Glomerular endothelial cell (primary cell): ENCODE measurements at regions not wholly inside any gene's neighbourhood (a gene's known extent, or its start where the extent isn't known, plus 50 kb on each side); places are given as distances from the start of the nearest gene placed in this dataset.
"Not testable (repeated sequence)": the region's sequence is repeated elsewhere in the genome, so short reads cannot be mapped to it uniquely, and the experiment has no call there.

Source experiments
- DNase-seq: peaks from one replicate; pipeline ENCODE4 v3.0.0-alpha.2; 2011; ENCODE audit warnings: low read depth, low spot score; ENCODE audit errors: extremely low read depth

DNA sequence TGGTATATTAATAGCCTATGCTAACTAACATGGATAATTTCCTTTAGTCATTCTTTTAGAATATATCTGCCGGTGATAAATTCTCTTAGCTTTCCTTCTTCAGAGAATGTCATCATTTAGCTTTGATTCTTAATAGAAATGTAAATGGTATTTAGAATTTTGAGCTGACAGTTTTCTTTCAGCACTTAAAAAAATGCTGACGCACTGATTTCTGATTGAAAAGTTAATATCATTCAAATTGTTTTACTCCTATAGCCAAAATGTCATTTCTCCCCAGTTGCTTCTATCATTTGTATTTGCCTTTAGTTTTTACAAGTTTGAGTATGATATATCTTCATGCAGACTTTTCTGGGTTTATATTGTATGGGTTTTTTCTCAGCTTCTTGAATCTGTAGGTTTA is 668.0 kb downstream of the LTN1 start:
- no peak for DNase-seq

DNA sequence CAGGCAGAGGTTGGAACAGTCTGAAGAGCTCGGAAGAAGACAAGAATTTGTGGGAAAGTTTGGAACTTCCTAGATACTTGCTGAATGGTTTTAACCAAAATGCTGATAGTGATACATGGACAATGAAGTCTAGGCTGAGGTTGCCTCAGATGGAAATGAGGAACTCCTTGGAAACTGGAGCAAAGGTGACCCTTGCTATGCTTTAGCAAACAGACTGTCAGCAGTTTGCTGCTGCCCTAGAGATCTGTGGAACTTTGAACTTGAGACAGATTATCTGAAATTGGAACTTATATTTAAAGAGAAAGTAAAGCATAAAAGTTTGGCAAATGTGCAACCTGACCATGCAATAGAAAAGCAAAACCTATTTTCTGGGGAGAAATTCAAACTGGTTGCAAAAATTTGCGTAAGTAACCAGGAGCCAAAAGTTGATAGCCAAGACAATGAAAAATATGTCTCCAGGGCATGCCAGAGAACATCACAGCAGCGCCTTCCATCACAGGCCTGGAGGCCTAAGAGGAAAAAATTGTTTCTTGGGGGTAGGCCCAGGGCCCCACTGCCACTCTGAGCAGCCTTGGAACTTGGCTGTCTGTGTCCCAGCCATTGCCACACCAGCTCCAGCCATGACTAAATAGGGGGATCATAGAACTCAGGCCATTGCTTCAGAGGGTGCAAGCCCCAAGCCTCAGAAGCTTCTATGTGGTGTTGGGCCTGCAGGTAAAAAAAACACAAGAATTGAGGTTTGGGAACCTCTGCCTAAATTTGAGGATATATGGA is 675.3 kb downstream of the LTN1 start:
- no peak for DNase-seq

DNA sequence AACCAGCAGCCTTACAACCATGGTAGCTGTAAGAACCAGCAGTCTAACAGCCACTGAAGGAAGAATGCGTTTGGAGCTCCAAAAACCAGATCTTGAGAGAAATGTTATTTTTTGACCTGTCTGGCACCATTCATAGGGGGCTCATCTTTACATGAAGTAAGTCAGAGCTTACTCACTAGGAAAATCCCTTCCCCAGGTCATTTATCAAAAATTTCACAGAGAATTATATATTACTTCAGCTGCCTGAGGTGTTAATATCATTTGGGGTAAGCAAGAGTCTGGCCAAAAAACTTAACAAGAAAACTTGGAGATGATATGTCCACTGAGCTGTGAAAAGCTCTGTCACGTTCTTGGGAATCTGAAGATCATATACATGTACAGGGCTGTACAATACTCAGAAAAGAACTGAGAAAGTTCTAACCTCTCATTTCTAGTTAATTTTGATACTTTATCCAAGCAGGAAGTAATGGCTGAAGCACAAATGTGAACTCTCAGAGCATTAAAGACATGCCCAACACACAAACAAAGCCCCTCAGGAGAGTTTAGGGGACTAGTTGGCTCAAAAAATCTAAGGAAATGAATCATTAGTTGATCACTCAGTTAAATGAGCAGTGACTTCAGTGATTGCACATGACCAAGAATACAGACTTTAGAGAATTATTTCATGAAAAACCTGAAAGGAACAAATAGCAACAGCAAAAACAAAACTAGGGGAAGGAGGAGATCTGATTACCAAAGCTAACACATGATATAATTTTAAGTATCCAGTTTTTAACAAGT is 681.1 kb downstream of the LTN1 start:
- no peak for DNase-seq

DNA sequence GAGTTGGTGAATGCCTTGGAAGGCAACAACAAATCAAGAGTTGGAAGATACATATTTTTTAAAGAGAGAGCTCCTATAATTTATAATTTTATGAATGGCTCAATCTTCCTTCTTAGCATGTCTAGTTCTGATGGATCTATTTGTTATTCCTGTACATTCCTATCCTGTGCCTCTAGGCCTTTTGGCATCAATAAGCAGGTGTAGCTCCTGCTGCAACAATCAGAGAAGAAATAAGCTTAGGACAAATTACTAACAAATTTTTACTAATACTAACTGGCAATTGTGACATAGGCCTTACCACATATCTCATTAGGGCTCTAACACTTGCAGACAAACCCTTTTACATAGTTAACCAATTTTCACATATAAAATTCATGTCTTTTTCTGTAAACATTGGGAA is 682.0 kb downstream of the LTN1 start:
- no peak for DNase-seq

DNA sequence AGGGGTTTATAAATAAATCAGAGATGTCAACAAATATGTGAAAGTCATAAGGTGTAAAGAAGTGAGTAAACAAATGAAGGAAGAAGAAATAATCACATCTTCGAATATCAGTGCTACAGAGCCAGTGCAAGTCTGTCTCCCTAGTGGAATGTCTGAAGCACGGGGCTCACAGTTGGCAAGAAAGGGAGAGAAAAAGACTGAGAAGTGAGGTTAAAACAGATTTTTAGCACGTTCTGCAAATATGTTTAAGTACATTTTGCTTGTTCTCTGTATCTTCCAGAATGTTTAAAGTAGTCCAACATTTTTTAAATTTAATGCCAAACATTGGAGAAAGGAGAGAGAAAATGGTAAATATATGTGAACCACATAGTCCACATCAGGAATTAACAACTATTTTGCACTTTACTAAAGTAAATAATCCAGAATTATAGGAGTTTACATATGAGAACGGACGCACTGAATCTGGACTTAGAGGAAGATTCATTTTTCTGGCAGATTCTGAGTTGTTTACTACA is 682.4 kb downstream of the LTN1 start:
- no peak for DNase-seq

DNA sequence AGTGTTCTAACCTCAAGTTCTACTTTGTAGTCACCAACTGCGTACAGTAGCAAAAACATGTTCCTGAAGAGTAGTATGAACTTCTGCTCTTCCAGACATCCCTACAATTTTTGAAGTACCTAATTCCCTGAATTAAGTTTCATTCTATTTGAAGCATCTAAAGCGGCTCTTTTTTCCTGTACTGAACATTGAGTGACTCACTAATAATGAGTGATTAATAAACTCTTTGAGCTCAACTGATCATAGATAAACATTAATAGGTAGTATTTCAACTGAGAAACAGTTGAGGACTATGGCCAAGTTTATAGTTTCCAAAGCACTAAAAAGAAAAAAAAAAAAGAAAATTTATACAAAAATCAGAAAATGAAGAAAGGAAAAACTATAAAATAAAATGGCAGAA is 683.1 kb downstream of the LTN1 start:
- no peak for DNase-seq

DNA sequence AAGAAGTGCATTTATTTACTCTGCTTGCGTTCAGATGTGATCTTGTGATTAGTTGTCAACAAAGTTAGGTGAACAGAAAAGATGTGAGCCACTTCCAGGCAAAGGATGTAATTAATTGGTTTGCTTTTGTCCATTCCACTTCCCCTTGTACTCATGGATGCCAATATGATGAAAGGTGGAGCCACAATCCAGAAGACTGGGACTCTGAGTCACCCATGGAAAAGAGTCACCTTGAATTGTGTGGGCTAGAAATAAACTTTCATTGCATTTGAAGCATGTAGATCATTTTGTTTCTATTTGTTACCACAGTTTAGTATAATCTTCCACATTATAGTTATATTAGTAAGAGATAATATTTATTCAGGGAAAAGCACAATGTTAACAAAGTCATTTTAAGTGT is 684.2 kb downstream of the LTN1 start:
- DNase-seq = no peak

DNA sequence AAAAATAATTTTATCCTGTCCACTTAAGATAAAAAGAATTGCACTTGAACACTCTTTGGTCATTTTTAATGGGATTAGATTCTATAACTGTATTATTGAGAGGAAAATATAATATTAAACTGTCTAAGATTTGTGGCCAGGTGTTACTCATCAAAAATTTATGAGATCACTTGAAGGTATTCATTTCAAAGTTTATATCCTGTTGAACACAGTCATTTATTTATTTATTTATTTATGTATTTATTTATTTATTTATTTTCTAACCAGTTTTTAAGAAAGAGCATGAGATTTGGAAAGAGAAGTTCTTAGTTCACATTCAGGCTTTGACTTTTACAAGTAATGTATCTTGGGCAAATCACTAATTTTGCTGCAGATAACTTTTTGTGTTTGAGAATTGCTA is 692.7 kb downstream of the LTN1 start:
- no peak for DNase-seq

DNA sequence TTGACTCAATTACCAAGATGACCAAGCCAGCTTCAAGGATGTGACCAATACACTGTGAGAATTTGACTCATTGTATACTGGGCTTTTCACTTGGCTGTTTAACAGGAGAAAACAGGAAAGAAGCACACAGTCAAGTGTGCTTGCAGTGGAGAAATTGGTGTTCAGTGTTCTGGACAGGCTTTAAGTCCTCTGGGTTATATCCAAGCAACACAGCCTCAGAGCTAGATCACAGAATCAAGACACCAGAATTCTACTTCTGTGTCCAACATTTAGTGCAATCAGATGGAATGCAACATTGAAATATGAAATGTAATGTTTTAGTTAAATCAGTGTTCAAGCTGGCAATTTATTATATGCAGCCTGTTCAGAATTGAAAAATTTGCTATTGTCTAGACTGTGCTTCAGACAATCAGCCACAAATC is 694.4 kb downstream of the LTN1 start:
- no peak for DNase-seq

DNA sequence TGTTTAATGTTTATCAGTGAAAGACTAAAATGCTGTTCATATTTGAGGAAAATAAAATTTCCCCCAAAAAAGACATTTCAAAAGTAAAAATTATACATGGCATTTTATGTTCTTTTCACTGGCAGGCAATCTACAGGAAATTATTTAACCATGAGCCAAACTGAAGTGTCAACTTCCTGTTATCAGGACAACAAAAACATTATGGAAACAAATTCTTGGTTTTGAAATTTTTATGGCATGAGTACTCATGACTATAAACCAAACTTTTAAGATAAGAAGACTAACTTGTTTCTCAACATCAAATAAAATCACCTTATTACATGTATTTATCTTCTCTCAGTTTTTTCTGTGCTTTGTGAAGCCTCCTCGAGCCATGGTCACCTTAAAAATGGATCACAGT is 698.6 kb downstream of the LTN1 start:
- DNase-seq = peak; percentile 29

DNA sequence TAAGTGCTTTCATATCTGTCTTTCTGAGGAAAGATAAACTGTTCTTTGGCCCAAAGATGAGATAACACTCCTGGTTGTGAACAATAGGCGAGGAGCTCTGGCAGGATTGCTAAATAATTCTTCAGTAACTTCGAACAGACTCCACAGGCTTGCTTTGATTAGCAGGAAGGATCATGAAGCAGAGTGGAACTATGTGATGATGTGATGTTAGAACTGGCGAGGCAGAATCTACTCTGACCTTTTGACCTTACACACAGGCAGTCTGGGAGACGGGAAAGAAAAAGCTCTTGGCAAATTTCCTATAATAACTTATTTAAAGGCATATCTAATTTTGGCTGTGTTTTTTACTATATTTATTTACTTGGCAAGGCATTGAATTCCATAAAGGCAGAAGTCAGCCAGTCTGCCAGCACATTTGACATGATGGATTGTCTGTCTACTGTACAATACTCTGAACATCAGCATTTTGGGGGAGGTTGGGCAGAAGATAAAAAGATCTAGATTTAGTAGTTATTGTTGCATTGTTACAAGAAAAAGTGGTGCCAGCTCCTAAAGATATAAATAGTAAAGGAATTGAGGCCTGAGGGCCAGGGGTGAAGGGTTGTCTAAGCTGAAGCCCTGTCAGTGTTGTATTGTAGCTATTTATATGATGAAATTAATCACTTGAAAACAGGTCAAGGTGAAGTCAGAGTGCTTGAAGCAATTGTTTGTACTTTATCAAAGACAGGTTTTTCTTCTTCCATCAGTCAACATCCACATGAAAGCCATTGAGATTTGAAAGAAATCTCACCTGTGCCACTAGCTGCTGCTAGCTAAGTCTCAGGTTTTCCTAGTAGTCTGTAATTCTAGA is 708.8 kb downstream of the LTN1 start:
- peak; percentile 89 for DNase-seq

DNA sequence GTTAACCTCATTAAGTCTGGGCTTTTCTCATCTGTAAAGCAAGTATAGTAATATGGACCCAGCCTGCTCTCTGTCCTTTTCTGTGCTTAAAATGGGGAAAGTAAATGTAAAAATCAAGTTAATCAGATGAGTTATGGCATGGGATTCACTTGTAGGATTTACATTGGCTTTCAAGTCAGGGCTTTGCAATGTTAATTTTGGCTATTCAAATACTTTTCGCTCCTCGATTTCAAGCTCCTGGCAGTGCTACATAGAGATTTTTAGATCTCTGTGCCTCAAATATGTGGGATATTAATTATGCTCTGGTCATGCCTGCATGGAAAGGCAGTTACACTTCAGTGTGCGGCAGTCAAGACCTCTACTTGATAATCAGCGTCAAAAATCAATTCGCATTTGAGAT is 709.8 kb downstream of the LTN1 start:
- DNase-seq = no peak

DNA sequence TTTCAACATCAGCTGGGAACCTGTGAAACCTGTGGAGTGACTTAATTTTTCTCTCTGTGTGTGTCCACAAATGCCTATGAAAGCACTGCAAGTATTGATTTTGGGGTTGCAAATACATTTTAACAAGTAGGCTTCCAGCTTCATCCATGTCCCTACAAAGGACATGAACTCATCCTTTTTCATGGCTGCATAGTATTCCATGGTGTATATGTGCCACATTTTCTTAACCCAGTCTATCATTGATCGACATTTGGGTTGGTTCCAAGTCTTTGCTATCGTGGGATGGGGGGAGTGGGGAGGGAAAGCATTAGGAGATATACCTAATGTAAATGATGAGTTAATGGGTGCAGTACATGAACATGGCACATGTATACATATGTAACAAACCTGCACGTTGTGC is 711.3 kb downstream of the LTN1 start:
- DNase-seq = not testable (repeated sequence)

DNA sequence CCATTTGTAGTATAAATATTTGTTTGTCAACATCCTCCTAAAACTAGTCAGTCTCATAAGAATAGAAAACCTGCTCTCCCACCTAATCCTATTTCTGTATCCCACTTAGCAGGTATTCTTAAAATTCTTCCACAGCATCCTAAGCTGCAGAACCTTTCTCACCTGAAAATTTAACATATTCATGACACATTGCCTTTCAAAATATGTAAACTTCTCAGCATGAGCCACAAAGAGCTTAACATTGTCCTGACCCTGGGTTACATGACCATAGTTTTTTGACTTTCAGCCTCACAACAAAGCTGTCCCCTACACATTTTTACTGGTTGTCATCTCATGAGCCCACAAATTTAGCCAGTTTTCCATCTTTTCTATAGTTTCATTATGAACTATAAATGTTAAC is 712.1 kb downstream of the LTN1 start:
- no peak for DNase-seq

DNA sequence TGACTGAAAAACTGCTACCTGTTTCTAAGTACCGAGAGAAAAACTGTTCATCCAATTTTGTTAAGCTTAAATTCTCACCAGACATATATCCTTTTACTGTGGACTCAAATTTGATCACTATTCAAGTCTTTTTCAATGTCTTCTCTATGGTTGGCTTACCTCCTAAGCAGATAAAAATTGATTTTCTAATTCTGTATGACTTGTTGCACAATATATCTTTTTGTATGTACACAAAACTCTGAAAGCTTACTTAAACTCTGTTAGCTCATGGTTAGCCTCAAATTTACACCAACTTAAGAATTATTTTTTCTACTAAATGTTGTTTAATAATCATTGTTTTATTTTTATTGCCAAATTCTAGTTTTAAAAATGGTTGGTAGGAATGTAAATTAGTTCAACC is 715.4 kb downstream of the LTN1 start:
- no peak for DNase-seq

DNA sequence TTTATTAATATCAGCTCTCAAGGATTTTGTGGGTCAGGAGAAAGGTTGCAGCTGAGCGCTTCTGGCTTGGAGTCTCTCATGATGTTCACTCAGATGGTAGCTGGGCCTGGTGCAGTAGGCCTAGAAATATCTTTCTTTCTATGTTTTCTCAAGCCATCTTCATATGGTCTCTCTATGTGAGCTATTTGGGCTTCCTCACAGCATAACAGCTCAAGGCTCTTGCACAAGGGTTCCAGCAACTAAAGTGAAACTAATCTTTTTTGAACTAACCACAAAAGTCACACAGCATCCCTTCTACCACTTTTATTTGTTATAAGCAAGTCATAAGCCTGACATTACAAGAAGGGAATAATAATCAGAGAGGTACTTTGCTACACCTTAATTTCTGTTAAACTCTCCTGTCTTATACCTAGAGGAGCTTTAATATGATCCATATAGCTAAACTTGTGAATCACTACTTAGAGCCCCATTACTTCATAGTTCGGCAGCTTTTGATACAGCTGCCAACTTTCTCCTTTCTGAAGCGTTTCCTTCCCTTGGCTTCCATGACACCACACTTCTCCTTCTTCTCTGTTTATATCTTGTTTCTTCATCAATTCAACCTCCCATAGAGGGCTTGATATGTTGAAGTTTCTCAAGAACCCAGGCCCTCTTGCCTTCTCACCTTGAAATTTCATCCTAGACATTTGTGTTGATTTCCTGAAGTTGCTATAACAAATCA is 720.2 kb downstream of the LTN1 start:
- DNase-seq = no peak

DNA sequence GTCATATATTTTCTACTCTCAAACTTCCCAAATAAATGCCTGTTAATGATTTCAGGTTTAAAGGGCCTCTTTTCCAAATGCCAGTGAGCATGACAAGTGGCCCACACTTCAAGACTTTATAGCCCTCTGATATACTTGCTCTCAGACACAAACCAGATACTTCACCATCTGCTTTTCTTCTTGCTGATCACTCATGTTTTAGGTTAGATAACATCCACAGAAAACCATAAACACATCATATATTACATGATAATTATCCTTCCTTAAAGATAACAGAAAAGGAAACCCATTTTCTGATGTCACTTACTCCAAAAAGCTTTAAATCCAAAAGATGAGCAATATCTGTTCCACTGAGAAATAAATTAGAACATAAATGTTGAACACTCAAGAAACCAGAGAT is 723.5 kb downstream of the LTN1 start:
- DNase-seq = no peak

DNA sequence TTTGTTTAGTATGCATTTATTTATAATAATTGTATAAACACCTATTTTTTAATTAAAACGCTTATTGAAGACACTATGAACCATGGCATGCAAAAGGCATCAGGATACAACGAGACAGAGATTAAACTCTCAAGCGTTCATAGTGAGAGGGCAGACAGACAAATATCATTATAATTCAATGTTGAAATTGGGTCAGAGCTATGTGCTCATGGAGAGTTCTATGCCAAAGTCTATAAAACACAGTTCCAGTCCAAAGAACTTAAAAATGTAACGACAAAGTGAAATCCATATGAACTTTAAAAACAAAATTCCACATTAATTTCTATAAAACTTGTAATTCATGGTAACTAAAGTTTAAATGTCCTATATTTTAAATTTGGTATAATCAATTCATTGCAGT is 724.0 kb downstream of the LTN1 start:
- no peak for DNase-seq

DNA sequence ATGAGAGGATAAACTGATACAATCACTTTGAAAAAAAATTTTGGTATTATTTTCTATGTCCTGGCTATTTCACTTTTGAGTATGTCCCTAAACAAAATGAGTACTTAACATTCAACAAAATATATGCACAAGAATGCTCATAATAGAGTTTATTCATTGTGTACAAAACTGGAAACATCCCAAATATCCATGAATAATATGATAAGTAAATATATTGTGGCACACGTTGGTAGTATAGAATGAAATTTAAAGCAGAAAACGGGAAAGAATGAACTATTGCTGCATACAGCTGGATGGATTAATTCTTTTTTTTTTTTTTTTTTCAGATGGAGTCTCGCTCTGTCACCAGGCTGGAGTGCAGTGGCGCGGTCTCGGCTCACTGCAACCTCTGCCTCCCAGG is 725.2 kb downstream of the LTN1 start:
- no peak for DNase-seq

DNA sequence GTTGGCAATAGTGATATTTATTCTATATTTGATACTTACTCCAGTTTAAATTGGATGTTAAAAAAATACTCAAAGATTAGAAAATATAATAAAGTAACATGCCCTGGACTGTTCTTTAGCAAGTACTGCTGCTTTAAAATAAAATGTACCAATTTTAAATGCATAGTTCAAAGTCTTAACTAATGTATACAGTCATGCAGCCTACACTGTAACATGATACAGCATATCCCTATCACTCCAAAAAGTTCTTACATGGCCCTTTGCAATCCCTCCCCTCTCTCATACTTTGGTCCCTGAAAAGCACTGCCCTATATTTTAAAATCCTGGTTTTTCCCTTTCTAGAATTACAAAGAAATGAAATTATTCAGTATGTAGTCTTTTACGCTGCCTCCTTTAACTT is 726.6 kb downstream of the LTN1 start:
- DNase-seq = no peak

DNA sequence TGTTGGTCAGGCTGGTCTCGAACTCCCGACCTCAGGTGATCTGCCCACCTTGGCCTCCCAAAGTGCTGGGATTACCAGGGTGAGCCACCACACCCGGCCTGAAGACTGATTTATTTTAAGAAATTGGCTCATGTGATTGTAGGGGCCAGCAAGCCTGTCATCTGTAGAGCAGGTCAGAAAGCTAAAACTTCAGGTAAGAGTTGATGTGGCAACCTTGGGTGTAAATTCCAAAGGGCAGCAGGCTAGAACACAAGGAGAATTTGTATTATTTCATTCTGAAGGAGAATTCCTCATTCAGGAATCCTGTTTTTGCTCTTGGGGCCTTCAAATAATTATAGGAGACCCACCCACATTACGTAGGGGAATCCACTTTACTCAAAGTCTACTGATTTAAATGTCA is 728.7 kb downstream of the LTN1 start:
- no peak for DNase-seq
